Liver (tissue), 8 donors: ENCODE measurements at regions not wholly inside any gene's neighbourhood (a gene's known extent, or its start where the extent isn't known, plus 50 kb on each side); places are given as distances from the start of the nearest gene placed in this dataset.

Experiments used
- DNase-seq: peaks from one replicate; pipeline ENCODE4 v3.0.0-alpha.2; 2017; ENCODE audit warnings: low spot score
- H3K27ac ChIP-seq, 2 donors: one replicate each; pipeline ENCODE4 v1.7.0; 2013; ENCODE audit warnings: inconsistent platforms in 2 of 2, low read length in 2 of 2, control low read depth in 1 of 2, low read depth in 1 of 2, mild to moderate bottlenecking in 1 of 2
- H3K27me3 ChIP-seq, 4 donors: one replicate each; pipeline versions ENCODE4 v1.6.1 to v1.7.0; 2013; ENCODE audit warnings: low read length in 3 of 4, inconsistent platforms in 1 of 4, mild to moderate bottlenecking in 1 of 4, moderate library complexity in 1 of 4; ENCODE audit not compliant: control insufficient read depth in 4 of 4, insufficient read depth in 4 of 4
- H3K36me3 ChIP-seq, 4 donors: one replicate each; pipeline versions ENCODE4 v1.6.1 to v1.7.0; 2013; ENCODE audit warnings: low read length in 3 of 4, mild to moderate bottlenecking in 3 of 4, low read depth in 1 of 4, moderate library complexity in 1 of 4; ENCODE audit not compliant: control insufficient read depth in 4 of 4, insufficient read depth in 3 of 4
- H3K4me1 ChIP-seq, 4 donors: one replicate each; pipeline versions ENCODE4 v1.6.1 to v1.7.0; 2013; ENCODE audit warnings: low read length in 3 of 4, mild to moderate bottlenecking in 3 of 4, moderate library complexity in 1 of 4; ENCODE audit not compliant: control insufficient read depth in 4 of 4, insufficient read depth in 4 of 4
- H3K4me3 ChIP-seq, 3 donors: one replicate each; pipeline versions ENCODE4 v1.6.1 to v1.7.0; 2013; ENCODE audit warnings: low read length in 3 of 3, control low read depth in 1 of 3, low read depth in 1 of 3, mild to moderate bottlenecking in 1 of 3
- H3K9ac ChIP-seq, 2 donors: one replicate each; pipeline ENCODE4 v1.7.0; 2013; ENCODE audit warnings: low read length in 2 of 2, mild to moderate bottlenecking in 2 of 2, moderate library complexity in 2 of 2, control low read depth in 1 of 2, low read depth in 1 of 2
- H3K9me3 ChIP-seq, 4 donors: one replicate each; pipeline versions ENCODE4 v1.6.1 to v1.7.0; 2013; ENCODE audit warnings: low read length in 3 of 4; ENCODE audit not compliant: control insufficient read depth in 4 of 4
- ATF3 ChIP-seq: IDR thresholded peaks from 2 replicates; pipeline ENCODE4 v1.6.1; 2016; ENCODE audit warnings: antibody characterized with exemption
- EGR1 ChIP-seq, 2 donors: IDR thresholded peaks; 2 replicates each; pipeline ENCODE4 v1.6.1; 2016 to 2018; ENCODE audit warnings: antibody characterized with exemption in 2 of 2, low read depth in 2 of 2
- FOXA2 ChIP-seq: IDR thresholded peaks from 2 replicates; pipeline ENCODE4 v1.6.1; 2016; ENCODE audit warnings: antibody characterized with exemption
- GABPA ChIP-seq, 2 donors: IDR thresholded peaks in 1 of 2; conservative IDR thresholded peaks in 1 of 2; 2 replicates each; pipeline ENCODE4 v1.6.1; 2016; ENCODE audit warnings: antibody characterized with exemption in 2 of 2, mild to moderate bottlenecking in 1 of 2, moderate library complexity in 1 of 2
- HNF4A ChIP-seq, 2 donors: conservative IDR thresholded peaks; 2 replicates each; pipeline ENCODE4 v1.6.1; 2016; ENCODE audit warnings: antibody characterized with exemption in 2 of 2, mild to moderate bottlenecking in 2 of 2
- HNF4G ChIP-seq: IDR thresholded peaks from 2 replicates; pipeline ENCODE4 v1.6.1; 2016; ENCODE audit warnings: antibody characterized with exemption
- JUND ChIP-seq, 2 donors: IDR thresholded peaks; 2 replicates each; pipeline ENCODE4 v1.6.1; 2016; ENCODE audit warnings: antibody characterized with exemption in 2 of 2
- RAD21 ChIP-seq, 2 donors: IDR thresholded peaks; 2 replicates each; pipeline ENCODE4 v1.6.1; 2016; ENCODE audit warnings: antibody characterized with exemption in 2 of 2, mild to moderate bottlenecking in 2 of 2
- RXRA ChIP-seq, 2 donors: IDR thresholded peaks; 2 replicates each; pipeline ENCODE4 v1.6.1; 2017 to 2018; ENCODE audit warnings: antibody characterized with exemption in 2 of 2, mild to moderate bottlenecking in 1 of 2
- TAF1 ChIP-seq: conservative IDR thresholded peaks from 2 replicates; pipeline ENCODE4 v1.6.1; 2016; ENCODE audit warnings: antibody characterized with exemption, mild to moderate bottlenecking
- YY1 ChIP-seq: IDR thresholded peaks from 2 replicates; pipeline ENCODE4 v1.6.1; 2016; ENCODE audit warnings: antibody characterized with exemption, mild to moderate bottlenecking
- ZBTB33 ChIP-seq: IDR thresholded peaks from 2 replicates; pipeline ENCODE4 v1.6.1; 2016; ENCODE audit warnings: antibody characterized with exemption
- WGBS: extraction: QIAGEN DNeasy Blood & Tissue Kit; methylation state at CpG from one replicate; pipeline ENCODE4 v1.1.7; 2013; 5-methylcytosine and 5-hydroxymethylcytosine counted together
- TF ChIP-seq, protein P1 (sequence below): IDR thresholded peaks from 2 replicates; pipeline ENCODE4 v1.6.1; 2016; ENCODE audit warnings: antibody characterized with exemption, mild to moderate bottlenecking
- TF ChIP-seq, protein P2 (sequence below): fragments of 150-350 bp; IDR thresholded peaks from 2 replicates; pipeline ENCODE4 v1.5.1; 2017; ENCODE audit warnings: improper control_type of control experiment, low read depth, low read length; ENCODE audit not compliant: missing input control
- TF ChIP-seq, protein P3 (sequence below): IDR thresholded peaks from 2 replicates; pipeline ENCODE4 v1.6.1; 2016; ENCODE audit warnings: antibody characterized with exemption
- donor health status: healthy.
- donor health status: healthy.
- donor health status: healthy.
- donor health status: healthy.
- donor health status: healthy.

- Histone ChIP-seq H3K4me3 (no peak overlapping the region), H3K9me3 (peaks cover 0 to 8% (median 2%) of the 10 kb centered on the region in 4 donors), H3K4me1 (no peaks in the 10 kb centered on the region), H3K27me3 (no peaks in the 10 kb centered on the region), H3K27ac (no peak overlapping the region), H3K36me3 (no peaks in the 10 kb centered on the region), H3K9ac (no peak overlapping the region)
- TF ChIP-seq TAF1 (no peak), ATF3 (no peak), ZBTB33 (no peak), RAD21 (IDR thresholded peaks at IDR 0.05) (no peak), EGR1 (IDR thresholded peaks at IDR 0.05; ENCODE audit: low read depth in 2 of 2) (no peak), HNF4A (conservative IDR thresholded peaks at IDR 0.05) (no peak), GABPA (IDR thresholded peaks at IDR 0.05 in 1 of 2, conservative IDR thresholded peaks at IDR 0.05 in 1 of 2) (no peak), RXRA (IDR thresholded peaks at IDR 0.05) (no peak), JUND (IDR thresholded peaks at IDR 0.05) (no peak), YY1 (no peak)
- TF ChIP-seq, protein P1, sequence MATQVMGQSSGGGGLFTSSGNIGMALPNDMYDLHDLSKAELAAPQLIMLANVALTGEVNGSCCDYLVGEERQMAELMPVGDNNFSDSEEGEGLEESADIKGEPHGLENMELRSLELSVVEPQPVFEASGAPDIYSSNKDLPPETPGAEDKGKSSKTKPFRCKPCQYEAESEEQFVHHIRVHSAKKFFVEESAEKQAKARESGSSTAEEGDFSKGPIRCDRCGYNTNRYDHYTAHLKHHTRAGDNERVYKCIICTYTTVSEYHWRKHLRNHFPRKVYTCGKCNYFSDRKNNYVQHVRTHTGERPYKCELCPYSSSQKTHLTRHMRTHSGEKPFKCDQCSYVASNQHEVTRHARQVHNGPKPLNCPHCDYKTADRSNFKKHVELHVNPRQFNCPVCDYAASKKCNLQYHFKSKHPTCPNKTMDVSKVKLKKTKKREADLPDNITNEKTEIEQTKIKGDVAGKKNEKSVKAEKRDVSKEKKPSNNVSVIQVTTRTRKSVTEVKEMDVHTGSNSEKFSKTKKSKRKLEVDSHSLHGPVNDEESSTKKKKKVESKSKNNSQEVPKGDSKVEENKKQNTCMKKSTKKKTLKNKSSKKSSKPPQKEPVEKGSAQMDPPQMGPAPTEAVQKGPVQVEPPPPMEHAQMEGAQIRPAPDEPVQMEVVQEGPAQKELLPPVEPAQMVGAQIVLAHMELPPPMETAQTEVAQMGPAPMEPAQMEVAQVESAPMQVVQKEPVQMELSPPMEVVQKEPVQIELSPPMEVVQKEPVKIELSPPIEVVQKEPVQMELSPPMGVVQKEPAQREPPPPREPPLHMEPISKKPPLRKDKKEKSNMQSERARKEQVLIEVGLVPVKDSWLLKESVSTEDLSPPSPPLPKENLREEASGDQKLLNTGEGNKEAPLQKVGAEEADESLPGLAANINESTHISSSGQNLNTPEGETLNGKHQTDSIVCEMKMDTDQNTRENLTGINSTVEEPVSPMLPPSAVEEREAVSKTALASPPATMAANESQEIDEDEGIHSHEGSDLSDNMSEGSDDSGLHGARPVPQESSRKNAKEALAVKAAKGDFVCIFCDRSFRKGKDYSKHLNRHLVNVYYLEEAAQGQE = no peak
- TF ChIP-seq, protein P2, sequence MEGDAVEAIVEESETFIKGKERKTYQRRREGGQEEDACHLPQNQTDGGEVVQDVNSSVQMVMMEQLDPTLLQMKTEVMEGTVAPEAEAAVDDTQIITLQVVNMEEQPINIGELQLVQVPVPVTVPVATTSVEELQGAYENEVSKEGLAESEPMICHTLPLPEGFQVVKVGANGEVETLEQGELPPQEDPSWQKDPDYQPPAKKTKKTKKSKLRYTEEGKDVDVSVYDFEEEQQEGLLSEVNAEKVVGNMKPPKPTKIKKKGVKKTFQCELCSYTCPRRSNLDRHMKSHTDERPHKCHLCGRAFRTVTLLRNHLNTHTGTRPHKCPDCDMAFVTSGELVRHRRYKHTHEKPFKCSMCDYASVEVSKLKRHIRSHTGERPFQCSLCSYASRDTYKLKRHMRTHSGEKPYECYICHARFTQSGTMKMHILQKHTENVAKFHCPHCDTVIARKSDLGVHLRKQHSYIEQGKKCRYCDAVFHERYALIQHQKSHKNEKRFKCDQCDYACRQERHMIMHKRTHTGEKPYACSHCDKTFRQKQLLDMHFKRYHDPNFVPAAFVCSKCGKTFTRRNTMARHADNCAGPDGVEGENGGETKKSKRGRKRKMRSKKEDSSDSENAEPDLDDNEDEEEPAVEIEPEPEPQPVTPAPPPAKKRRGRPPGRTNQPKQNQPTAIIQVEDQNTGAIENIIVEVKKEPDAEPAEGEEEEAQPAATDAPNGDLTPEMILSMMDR = no peak
- DNase-seq = no peak
Observed at GRCh38 chr10:84693006-84693405, 364.6 kb downstream of the CCSER2 start.

DNA sequence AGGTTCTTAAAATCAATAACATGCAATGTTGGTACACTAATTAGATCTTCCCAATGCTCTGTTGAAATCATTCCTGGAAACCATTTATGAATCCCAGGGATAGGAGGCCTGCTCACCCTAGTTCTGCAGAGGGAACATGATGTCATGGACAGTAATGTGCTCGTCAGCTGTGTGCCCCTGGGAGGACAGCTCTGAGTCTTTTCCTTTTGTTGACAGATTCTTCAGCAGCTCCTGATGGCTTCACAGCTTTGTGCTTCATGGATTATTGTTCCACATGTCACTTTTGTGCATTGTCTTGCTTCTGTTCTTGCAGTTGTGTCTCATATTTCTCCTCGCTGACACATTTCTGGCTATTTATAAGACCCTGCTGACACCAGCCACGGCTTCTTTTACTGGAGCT lies 367.5 kb downstream of the CCSER2 start:
- WGBS = 71% methylated on average over 3 of the region's 3 CpGs
- no peak overlapping the region for H3K27ac ChIP-seq
- no peak overlapping the region for H3K4me3 ChIP-seq
- H3K4me1 ChIP-seq = no peaks in the 10 kb centered on the region
- peaks cover 0 to 8% (median 2%) of the 10 kb centered on the region in 4 donors for H3K9me3 ChIP-seq
- no peak overlapping the region for H3K9ac ChIP-seq
- DNase-seq = no peak
- no peaks in the 10 kb centered on the region for H3K27me3 ChIP-seq
- H3K36me3 ChIP-seq = no peaks in the 10 kb centered on the region
- TF ChIP-seq, protein P1 = no peak
- TF ChIP-seq, protein P3, sequence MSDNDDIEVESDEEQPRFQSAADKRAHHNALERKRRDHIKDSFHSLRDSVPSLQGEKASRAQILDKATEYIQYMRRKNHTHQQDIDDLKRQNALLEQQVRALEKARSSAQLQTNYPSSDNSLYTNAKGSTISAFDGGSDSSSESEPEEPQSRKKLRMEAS = no peak
- TF ChIP-seq HNF4G (no peak), HNF4A (conservative IDR thresholded peaks at IDR 0.05) (no peak), TAF1 (no peak), EGR1 (IDR thresholded peaks at IDR 0.05; ENCODE audit: low read depth in 2 of 2) (no peak), ZBTB33 (no peak), FOXA2 (no peak)
- TF ChIP-seq, protein P2 = no peak
